RWPE1 (cell line): ENCODE measurements at regions not wholly inside any gene's neighbourhood (a gene's known extent, or its start where the extent isn't known, plus 50 kb on each side); places are given as distances from the start of the nearest gene placed in this dataset.

ENCODE experiments used
- CTCF ChIA-PET: fragments of 350-600 bp; sonication (Branson Sonifier 250); formaldehyde crosslinking; extraction: SDS; loops from one replicate; lab custom pipeline; 2021; lab: Yijun Ruan, JAX
- POLR2A ChIA-PET: fragments of 400-600 bp; formaldehyde crosslinking; extraction: SDS; loops from one replicate; lab custom pipeline; 2020; ENCODE audit warnings: antibody characterized with exemption; ENCODE audit not compliant: low non-redundant PET; lab: Yijun Ruan, JAX
- DNase-seq: peaks from one replicate; pipeline ENCODE4 v3.0.0; 2012; ENCODE audit warnings: low spot score
- H3K27ac ChIP-seq: fragments of 450-650 bp; 2 replicates; pipeline ENCODE4 v1.5.1; 2017
- TF ChIP-seq, protein P1 (sequence below): fragments of 450-650 bp; conservative IDR thresholded peaks from 2 replicates; pipeline ENCODE4 v1.5.1; 2017; ENCODE audit warnings: low read depth, mild to moderate bottlenecking

DNA sequence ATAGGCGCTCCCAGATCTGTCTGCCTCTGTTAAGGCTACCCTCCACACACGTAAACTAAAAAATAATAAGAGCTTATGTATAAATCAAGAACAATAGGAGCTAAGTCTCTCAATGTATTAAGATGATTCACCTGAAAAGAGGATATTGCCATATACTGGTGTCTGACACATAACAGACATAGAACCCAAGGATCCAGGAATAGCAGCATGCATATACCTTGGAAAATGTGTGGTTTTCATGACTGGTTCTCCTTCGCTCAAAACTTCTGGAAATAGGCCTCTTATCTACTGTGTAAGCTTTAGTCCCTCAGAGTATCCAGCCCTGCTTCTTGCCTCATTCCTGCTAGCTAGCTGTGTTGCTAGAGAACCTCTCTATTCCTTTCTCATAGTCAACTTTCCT is 203.7 kb upstream of the SLITRK2 start:
- TF ChIP-seq, protein P1, sequence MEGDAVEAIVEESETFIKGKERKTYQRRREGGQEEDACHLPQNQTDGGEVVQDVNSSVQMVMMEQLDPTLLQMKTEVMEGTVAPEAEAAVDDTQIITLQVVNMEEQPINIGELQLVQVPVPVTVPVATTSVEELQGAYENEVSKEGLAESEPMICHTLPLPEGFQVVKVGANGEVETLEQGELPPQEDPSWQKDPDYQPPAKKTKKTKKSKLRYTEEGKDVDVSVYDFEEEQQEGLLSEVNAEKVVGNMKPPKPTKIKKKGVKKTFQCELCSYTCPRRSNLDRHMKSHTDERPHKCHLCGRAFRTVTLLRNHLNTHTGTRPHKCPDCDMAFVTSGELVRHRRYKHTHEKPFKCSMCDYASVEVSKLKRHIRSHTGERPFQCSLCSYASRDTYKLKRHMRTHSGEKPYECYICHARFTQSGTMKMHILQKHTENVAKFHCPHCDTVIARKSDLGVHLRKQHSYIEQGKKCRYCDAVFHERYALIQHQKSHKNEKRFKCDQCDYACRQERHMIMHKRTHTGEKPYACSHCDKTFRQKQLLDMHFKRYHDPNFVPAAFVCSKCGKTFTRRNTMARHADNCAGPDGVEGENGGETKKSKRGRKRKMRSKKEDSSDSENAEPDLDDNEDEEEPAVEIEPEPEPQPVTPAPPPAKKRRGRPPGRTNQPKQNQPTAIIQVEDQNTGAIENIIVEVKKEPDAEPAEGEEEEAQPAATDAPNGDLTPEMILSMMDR: no peak
- no peak overlapping the region for H3K27ac ChIP-seq
- ChIA-PET POLR2A (no interaction called here), CTCF (no interaction called here)
- no peak for DNase-seq

DNA sequence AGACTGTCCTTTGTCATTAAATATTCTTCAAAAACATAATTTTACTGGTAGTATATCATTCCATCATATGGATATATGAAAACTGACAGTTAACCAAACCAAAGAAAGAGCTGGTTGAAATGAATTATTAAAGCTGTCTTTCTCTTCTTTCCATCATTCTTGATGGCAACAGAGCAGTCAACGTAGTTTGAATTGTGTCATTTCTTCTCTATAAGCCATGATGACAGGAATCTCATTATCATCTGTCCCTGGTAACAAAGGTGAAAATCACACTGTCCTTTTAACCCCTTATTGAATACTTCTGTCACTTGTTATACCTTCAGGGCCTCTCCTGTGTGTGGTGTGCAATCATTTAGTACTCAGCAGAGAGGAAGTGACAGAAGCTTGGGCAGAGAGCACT is 197.0 kb upstream of the SLITRK2 start:
- no peak overlapping the region for H3K27ac ChIP-seq
- ChIA-PET CTCF (no interaction called here), POLR2A (no interaction called here)
- no peak for DNase-seq
- TF ChIP-seq, protein P1: no peak

DNA sequence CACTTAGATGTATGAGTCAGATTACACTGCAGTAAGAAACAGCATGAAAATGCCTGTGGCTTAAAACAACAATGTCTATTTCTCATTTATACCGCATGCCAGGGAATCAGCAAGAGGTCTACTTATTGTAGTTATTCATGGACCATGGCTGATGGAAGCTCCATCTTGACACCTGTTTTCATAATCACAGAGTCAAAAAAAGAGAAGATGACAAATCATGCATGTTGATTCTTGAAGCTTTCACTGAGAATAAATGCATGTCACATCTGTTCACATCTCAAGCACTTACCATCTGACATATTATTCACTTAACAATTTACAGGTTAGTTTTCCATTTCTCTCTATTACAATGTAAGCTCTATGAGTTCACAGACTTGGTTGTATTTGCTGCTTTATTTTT is 194.2 kb upstream of the SLITRK2 start:
- DNase-seq: no peak
- CTCF ChIA-PET: no interaction called here
- TF ChIP-seq, protein P1: no peak
- POLR2A ChIA-PET: no interaction called here
- H3K27ac ChIP-seq: no peak overlapping the region

DNA sequence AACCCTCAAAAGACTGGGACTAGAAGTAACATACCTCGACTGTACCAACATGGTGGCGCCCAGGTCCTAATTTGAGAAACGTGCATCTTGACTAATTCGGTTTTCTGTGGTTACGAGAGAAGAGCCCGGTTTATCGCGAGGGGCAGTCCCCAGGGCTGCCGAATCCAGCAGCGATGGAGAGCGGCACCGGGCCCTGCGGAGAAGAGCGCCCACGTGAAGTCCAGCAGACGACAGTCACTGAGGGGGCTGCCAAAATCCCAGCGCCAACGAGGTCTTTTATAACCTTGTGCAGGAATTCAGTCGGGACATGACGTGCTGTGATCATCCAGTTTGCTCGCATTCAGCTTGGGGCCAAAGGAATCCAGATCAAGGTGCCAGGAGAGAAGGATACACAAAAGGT is 187.5 kb upstream of the SLITRK2 start:
- POLR2A ChIA-PET: no interaction called here
- CTCF ChIA-PET: no interaction called here
- TF ChIP-seq, protein P1: no peak
- no peak overlapping the region for H3K27ac ChIP-seq
- no peak for DNase-seq

DNA sequence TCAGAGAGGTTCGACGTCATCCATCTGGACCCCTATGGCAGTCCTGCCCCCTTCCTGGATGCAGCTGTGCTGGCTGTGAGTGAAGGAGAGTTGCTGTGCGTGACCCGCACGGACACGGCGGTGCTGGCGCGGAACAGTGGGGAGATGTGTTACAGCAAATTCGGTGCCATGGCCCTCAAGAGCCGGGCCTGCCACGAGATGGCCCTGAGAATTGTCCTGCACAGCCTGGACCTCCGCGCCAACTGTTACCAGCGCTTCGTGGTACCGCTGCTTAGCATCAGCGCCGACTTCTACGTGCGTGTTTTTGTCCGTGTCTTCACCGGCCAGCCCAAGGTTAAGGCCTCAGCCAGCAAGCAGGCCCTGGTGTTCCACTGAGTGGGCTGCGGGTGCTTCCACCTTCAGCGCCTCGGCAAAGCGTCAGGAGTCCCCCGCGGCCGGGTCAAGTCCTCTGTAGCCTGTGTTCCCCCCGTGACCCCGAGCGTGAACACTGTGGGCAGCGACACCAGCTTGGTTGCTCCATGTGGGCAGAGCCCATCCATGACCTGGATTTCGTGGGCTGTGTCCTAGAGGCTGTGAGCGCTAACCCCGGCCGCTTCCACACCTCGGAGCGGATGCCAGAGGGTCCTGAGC is 186.7 kb upstream of the SLITRK2 start:
- TF ChIP-seq, protein P1: no peak
- ChIA-PET POLR2A (no interaction called here), CTCF (no interaction called here)

DNA sequence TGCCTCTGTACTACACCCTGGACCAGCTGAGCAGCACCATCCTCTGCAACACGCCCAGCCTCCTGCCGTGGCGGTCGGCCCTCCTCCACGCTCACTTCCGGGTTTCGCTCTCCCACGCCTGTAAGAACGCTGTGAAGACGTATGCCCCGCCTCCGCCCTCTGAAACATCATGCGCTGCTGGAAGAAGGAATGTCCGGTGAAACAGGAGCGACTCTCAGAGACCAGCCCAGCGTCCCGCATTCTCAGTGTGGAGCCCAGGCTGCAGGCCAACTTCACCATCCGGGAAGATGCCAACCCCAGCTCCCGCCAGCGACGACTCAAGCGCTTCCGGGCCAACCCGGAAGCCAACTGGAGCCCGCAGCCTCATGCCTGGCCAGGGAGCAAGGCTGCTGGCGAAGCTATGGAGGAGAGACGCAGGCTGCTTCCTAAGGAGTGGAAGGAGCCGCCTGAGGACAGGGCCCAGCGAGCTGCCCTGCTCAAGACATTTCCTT is 186.1 kb upstream of the SLITRK2 start:
- H3K27ac ChIP-seq: no peak overlapping the region
- TF ChIP-seq, protein P1: no peak
- no peak for DNase-seq
- ChIA-PET CTCF (no interaction called here), POLR2A (no interaction called here)

More for the DNA sequence above, 186.7 kb upstream of the SLITRK2 start:
- no peak for DNase-seq
- H3K27ac ChIP-seq: no peak overlapping the region

DNA sequence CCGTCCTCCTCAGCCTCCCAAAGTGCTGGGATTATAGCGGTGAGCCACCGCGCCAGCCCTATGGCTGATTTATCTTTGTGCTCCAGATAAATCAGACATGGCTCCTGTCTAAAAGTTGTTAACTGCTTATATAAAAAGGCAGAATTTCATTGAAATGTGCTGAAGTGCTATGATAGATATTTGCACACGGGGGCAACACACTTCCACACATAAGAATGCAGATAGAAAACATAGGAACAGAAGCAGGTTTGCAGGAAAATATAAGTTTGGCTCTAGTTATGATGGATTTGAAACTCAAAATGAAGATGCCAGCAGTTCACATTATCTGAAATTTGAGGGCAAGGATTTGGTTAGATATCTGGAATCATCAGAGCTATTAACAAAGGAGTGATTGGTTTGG is 163.1 kb upstream of the SLITRK2 start:
- H3K27ac ChIP-seq: no peak overlapping the region
- CTCF ChIA-PET: no interaction called here
- TF ChIP-seq, protein P1: no peak
- DNase-seq: no peak
- POLR2A ChIA-PET: no interaction called here
